Heart right ventricle (tissue), 16 donors: ENCODE measurements at regions not wholly inside any gene's neighbourhood (a gene's known extent, or its start where the extent isn't known, plus 50 kb on each side); places are given as distances from the start of the nearest gene placed in this dataset.
A peak's percentile ranks its signal among the peaks of the same experiment; 100 is the strongest.

Experiments
- ATAC-seq, 8 donors: fragments of 200-7000 bp; cut with Tn5 transposase; one replicate each; pipeline ENCODE4 v1.9.1; 2020; ENCODE audit warnings: mild to moderate bottlenecking in 8 of 8, moderate library complexity in 8 of 8, moderate number of reproducible peaks in 1 of 8
- DNase-seq, 2 donors: peaks; one replicate each; pipeline ENCODE4 v3.0.0-alpha.2; 2020
- H3K27ac ChIP-seq, 10 donors: fragments of 200-600 bp; sonication (generic) in 2 of 10; one replicate each; pipeline versions ENCODE4 v1.5.0 to v1.8.0; 2020 to 2022; ENCODE audit warnings: mild to moderate bottlenecking in 3 of 10
- H3K27me3 ChIP-seq, 7 donors: fragments of 200-600 bp; one replicate each; pipeline ENCODE4 v1.8.0; 2021 to 2022; ENCODE audit warnings: mild to moderate bottlenecking in 2 of 7
- H3K36me3 ChIP-seq, 9 donors: fragments of 200-600 bp; sonication (generic) in 1 of 9; one replicate each; pipeline versions ENCODE4 v1.5.0 to v1.8.0; 2020 to 2022; ENCODE audit warnings: mild to moderate bottlenecking in 2 of 9
- H3K4me1 ChIP-seq, 9 donors: fragments of 200-600 bp; sonication (generic) in 1 of 9; one replicate each; pipeline versions ENCODE4 v1.5.0 to v1.8.0; 2020 to 2022; ENCODE audit warnings: mild to moderate bottlenecking in 4 of 9
- H3K4me3 ChIP-seq, 10 donors: fragments of 200-600 bp; sonication (generic) in 2 of 10; one replicate each; pipeline versions ENCODE4 v1.5.0 to v1.8.0; 2020 to 2022; ENCODE audit warnings: mild to moderate bottlenecking in 7 of 10, moderate library complexity in 2 of 10
- H3K9me3 ChIP-seq, 11 donors: fragments of 200-600 bp in 10 of 11; sonication (generic) in 2 of 11; one replicate each; pipeline versions ENCODE4 v1.5.0 to v1.8.0; 2013 to 2022; ENCODE audit warnings: mild to moderate bottlenecking in 2 of 11, control low read depth in 1 of 11, moderate library complexity in 1 of 11
- WGBS, 2 donors: extraction: QIAGEN DNeasy Blood & Tissue Kit; methylation state at CpG; one replicate each; pipeline ENCODE4 v1.1.7; 2013; ENCODE audit warnings: inconsistent platforms in 1 of 2; 5-methylcytosine and 5-hydroxymethylcytosine counted together
- intact Hi-C, 10 donors: fragments of 100-400 bp; cut with DNase I; formaldehyde crosslinking; loops; one replicate each; pipeline versions ENCODE4 v1.11.1 to v1.14.2; 2022
- TF ChIP-seq, protein P1 (sequence below), 9 donors: fragments of 200-600 bp; sonication (generic) in 2 of 9; IDR thresholded peaks; one replicate each; pipeline versions ENCODE4 v1.5.0 to v1.8.0; 2021 to 2022; ENCODE audit warnings: antibody characterized with exemption in 9 of 9, mild to moderate bottlenecking in 5 of 9, moderate library complexity in 1 of 9
- donor health status: Arrhythmogenic right ventricular cardiomyopathy.
- donor health status: ischemic (EF 13 %, LVEDD 7.1; RV severe dilation, severe dysfunction).
- donor health status: healthy with polysubstance abuse.
- donor health status: DM: no; HTN: yes; CAD: no.
- donor health status: DM: no; HTN: no; CAD: no.
- donor health status: ischemic (EF 25% LVEDD 6.9; RV normal size, moderate dysfunction).
- donor health status: ischemic (EF 25% LVEDD 5.7; RV mildly dilated, moderate dysfunction).
- donor health status: healthy.
- donor health status: DM: yes; HTN: yes; CAD: no.
- donor health status: Ischemic cardiomyopathy.
- donor health status: ischemic (EF 35%, LVEDD 5.7; RV mildly dilated, moderate dysfunction).
- donor health status: nonischemic (EF 11% LVEDD 7.7; RV severe dilation, severe dysfunction).
- donor health status: DM: yes; HTN: yes; CAD: no.
- donor health status: PGD.
- donor health status: ischemic (EF 29% LVEDD 5.4; RV normal size, mild dysfunction).
- donor health status: nonischemic (EF 23%, LVEDD 6.1; RV moderate dilation, normal function).

DNA sequence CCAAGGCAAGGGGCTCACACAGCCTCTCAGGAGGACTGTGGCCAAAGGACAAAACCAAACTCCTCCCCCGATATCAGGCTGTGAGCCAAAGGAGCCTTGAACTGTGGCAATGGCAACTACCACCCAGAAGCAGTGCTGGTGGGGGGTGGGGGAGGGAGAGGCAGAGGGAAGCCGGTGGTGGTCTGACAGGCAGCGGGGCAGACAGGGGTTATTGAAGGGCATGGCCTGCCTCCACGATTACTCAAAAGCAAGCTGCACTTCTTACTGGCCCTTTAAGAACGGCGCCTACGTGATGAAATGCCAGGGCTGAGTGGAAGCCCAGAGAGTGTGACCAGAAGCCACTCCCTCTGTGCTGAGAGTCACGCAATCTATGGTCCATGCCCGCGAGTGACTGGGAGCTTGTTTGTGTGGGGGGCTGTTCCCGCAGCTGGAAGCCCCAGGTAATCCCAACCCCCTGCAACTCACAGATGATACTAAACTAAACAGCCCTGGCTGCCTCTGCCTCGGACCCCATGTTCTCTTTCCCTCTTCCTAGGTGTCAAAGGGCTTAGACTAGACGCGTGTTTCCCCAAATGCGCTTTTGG is 128.2 kb upstream of the CXCR4 start:
- TF ChIP-seq, protein P1, sequence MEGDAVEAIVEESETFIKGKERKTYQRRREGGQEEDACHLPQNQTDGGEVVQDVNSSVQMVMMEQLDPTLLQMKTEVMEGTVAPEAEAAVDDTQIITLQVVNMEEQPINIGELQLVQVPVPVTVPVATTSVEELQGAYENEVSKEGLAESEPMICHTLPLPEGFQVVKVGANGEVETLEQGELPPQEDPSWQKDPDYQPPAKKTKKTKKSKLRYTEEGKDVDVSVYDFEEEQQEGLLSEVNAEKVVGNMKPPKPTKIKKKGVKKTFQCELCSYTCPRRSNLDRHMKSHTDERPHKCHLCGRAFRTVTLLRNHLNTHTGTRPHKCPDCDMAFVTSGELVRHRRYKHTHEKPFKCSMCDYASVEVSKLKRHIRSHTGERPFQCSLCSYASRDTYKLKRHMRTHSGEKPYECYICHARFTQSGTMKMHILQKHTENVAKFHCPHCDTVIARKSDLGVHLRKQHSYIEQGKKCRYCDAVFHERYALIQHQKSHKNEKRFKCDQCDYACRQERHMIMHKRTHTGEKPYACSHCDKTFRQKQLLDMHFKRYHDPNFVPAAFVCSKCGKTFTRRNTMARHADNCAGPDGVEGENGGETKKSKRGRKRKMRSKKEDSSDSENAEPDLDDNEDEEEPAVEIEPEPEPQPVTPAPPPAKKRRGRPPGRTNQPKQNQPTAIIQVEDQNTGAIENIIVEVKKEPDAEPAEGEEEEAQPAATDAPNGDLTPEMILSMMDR (IDR thresholded peaks at IDR 0.05): no peak
- intact Hi-C loops: no loop called here
- Histone ChIP-seq H3K4me1 (peaks cover 0 to 54% (median 3%) of the 10 kb centered on the region in 9 donors), H3K27me3 (no peaks in the 10 kb centered on the region), H3K27ac (peak overlapping the region in 1 of 10 donors; percentile 80), H3K36me3 (no peaks in the 10 kb centered on the region), H3K9me3 (no peaks in the 10 kb centered on the region), H3K4me3 (peak overlapping the region in 2 of 10 donors; percentile 6 to 16)
- ATAC-seq (peak in 7 of 8 donors; percentile 25 to 82 (median 56)), DNase-seq (no peak)
- WGBS, 2 donors: 39 to 46% methylated on average over 15 of the region's 15 CpGs

- Histone ChIP-seq H3K27ac (peak overlapping the region in 1 of 10 donors; percentile 80), H3K9me3 (no peaks in the 10 kb centered on the region), H3K4me3 (no peak overlapping the region), H3K36me3 (no peaks in the 10 kb centered on the region), H3K4me1 (peaks cover 0 to 51% (median 3%) of the 10 kb centered on the region in 9 donors), H3K27me3 (no peaks in the 10 kb centered on the region)
- TF ChIP-seq, protein P1 (IDR thresholded peaks at IDR 0.05): no peak
- DNase-seq: no peak
- intact Hi-C loops: no loop called here
- ATAC-seq: no peak
- WGBS, 2 donors: 94 to 95% methylated on average over 8 of the region's 8 CpGs
Measured at GRCh38 chr2:136245211-136245610, 127.3 kb upstream of the CXCR4 start.

GRCh38 chr2:136244536-136244885 is 126.6 kb upstream of the CXCR4 start:
- Histone ChIP-seq H3K4me1 (peaks cover 0 to 57% (median 3%) of the 10 kb centered on the region in 9 donors), H3K36me3 (no peaks in the 10 kb centered on the region), H3K9me3 (no peaks in the 10 kb centered on the region), H3K27me3 (no peaks in the 10 kb centered on the region), H3K27ac (no peak overlapping the region), H3K4me3 (no peak overlapping the region)
- TF ChIP-seq, protein P1 (IDR thresholded peaks at IDR 0.05): no peak
- DNase-seq (no peak), ATAC-seq (no peak)
- intact Hi-C loops: no loop called here
- WGBS, 2 donors: 95 to 96% methylated on average over 2 of the region's 2 CpGs

GRCh38 chr2:136243638-136244535 is 125.9 kb upstream of the CXCR4 start:
- Histone ChIP-seq H3K4me1 (peaks cover 0 to 62% (median 3%) of the 10 kb centered on the region in 9 donors), H3K27me3 (no peaks in the 10 kb centered on the region), H3K4me3 (no peak overlapping the region), H3K36me3 (no peaks in the 10 kb centered on the region), H3K9me3 (no peaks in the 10 kb centered on the region), H3K27ac (no peak overlapping the region)
- ATAC-seq (peak in 3 of 8 donors; percentile 18 to 61 (median 39)), DNase-seq (no peak)
- TF ChIP-seq, protein P1 (IDR thresholded peaks at IDR 0.05): no peak
- intact Hi-C loops: no loop called here
- WGBS, 2 donors: 62 to 66% methylated on average over 16 of the region's 16 CpGs
